Vagina (tissue), 2 donors: ENCODE measurements at regions not wholly inside any gene's neighbourhood (a gene's known extent, or its start where the extent isn't known, plus 50 kb on each side); places are given as distances from the start of the nearest gene placed in this dataset.

Source experiments
- POLR2AphosphoS5 ChIP-seq, 2 donors: sonication (generic); formaldehyde crosslinking; IDR thresholded peaks; one replicate each; pipeline ENCODE4 v1.9.0; 2017; ENCODE audit warnings: antibody characterized with exemption in 2 of 2, mild to moderate bottlenecking in 2 of 2, low read depth in 1 of 2; ENCODE audit not compliant: insufficient read depth in 1 of 2
- TF ChIP-seq, protein P1 (sequence below), 3 experiments: fragments of 450-650 bp in 2 of 3; fragments of 200-600 bp in 1 of 3; sonication (generic) in 1 of 3; IDR thresholded peaks; one replicate each; pipeline ENCODE4 v1.5.1; 2017 to 2019; ENCODE audit warnings: antibody characterized with exemption in 3 of 3, mild to moderate bottlenecking in 2 of 3, moderate library complexity in 2 of 3

GRCh38 chr21:20151741-20152140 lies 846.5 kb upstream of the NCAM2 start:
- TF ChIP-seq, protein P1, sequence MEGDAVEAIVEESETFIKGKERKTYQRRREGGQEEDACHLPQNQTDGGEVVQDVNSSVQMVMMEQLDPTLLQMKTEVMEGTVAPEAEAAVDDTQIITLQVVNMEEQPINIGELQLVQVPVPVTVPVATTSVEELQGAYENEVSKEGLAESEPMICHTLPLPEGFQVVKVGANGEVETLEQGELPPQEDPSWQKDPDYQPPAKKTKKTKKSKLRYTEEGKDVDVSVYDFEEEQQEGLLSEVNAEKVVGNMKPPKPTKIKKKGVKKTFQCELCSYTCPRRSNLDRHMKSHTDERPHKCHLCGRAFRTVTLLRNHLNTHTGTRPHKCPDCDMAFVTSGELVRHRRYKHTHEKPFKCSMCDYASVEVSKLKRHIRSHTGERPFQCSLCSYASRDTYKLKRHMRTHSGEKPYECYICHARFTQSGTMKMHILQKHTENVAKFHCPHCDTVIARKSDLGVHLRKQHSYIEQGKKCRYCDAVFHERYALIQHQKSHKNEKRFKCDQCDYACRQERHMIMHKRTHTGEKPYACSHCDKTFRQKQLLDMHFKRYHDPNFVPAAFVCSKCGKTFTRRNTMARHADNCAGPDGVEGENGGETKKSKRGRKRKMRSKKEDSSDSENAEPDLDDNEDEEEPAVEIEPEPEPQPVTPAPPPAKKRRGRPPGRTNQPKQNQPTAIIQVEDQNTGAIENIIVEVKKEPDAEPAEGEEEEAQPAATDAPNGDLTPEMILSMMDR (IDR thresholded peaks at IDR 0.05), result no peak
- no peak for TF ChIP-seq POLR2AphosphoS5 (IDR thresholded peaks at IDR 0.05; ENCODE audit: insufficient read depth in 1 of 2, low read depth in 1 of 2)
